IMR-90 (cell line): ENCODE measurements at regions not wholly inside any gene's neighbourhood (a gene's known extent, or its start where the extent isn't known, plus 50 kb on each side); places are given as distances from the start of the nearest gene placed in this dataset.

Experiments used
- ATAC-seq: fragments of 200-7000 bp; cut with Tn5 transposase; 2 replicates; pipeline ENCODE4 v1.9.1; 2020; ENCODE audit warnings: low read depth, mild to moderate bottlenecking, moderate library complexity
- BruUV-seq: library from RNA; stranded (reverse); fragments of 400-500 nt; replicated peaks from 2 replicates; lab custom pipeline; 2021; lab: Mats Ljungman, UMichigan
- CTCF ChIA-PET: fragments of 300-600 bp; formaldehyde crosslinking; extraction: SDS; loops from one replicate; lab custom pipeline; 2021; ENCODE audit warnings: antibody characterized with exemption; lab: Yijun Ruan, JAX
- POLR2A ChIA-PET: fragments of 300-600 bp; sonication (Branson Sonifier 250); formaldehyde crosslinking; loops from one replicate; lab custom pipeline; 2022; ENCODE audit warnings: antibody characterized with exemption; ENCODE audit not compliant: unreplicated experiment; lab: Charles Lee
- DNase-seq: peaks from one replicate; pipeline ENCODE4 v3.0.0; 2013
- H2AFZ ChIP-seq: replicated peaks from 2 replicates; pipeline ENCODE3; 2013; ENCODE audit warnings: low read length, mild to moderate bottlenecking; ENCODE audit not compliant: poor library complexity
- H2AK5ac ChIP-seq: 2 replicates; pipeline ENCODE4 v1.6.1; 2013; ENCODE audit warnings: low read depth, low read length, inconsistent platforms
- H2AK9ac ChIP-seq: replicated peaks from 2 replicates; pipeline ENCODE3; 2013; ENCODE audit warnings: mild to moderate bottlenecking, low read depth, low read length, moderate library complexity; ENCODE audit not compliant: poor library complexity
- H2BK120ac ChIP-seq: 2 replicates; pipeline ENCODE4 v1.6.1; 2013; ENCODE audit warnings: low read depth, low read length, inconsistent platforms
- H2BK15ac ChIP-seq: 3 replicates; pipeline ENCODE4 v1.6.1; 2013; ENCODE audit warnings: low read depth, low read length, inconsistent platforms
- H2BK20ac ChIP-seq: 2 replicates; pipeline ENCODE4 v1.6.1; 2013; ENCODE audit warnings: low read depth, mild to moderate bottlenecking, inconsistent platforms, low read length, moderate library complexity
- H2BK5ac ChIP-seq: 2 replicates; pipeline ENCODE4 v1.6.1; 2013; ENCODE audit warnings: mild to moderate bottlenecking, low read depth, low read length, inconsistent platforms; ENCODE audit not compliant: poor library complexity, severe bottlenecking
- H3K14ac ChIP-seq: replicated peaks from 2 replicates; pipeline ENCODE4 v1.6.1; 2013; ENCODE audit warnings: low read depth, low read length, inconsistent platforms
- H3K18ac ChIP-seq: 2 replicates; pipeline ENCODE4 v1.6.1; 2013; ENCODE audit warnings: low read depth, low read length, control low read depth
- H3K23ac ChIP-seq: 2 replicates; pipeline ENCODE4 v1.6.1; 2013; ENCODE audit warnings: low read depth, low read length, inconsistent platforms
- H3K27ac ChIP-seq: 2 replicates; pipeline ENCODE4 v1.5.1; 2013; ENCODE audit warnings: mild to moderate bottlenecking, control low read depth, low read length; ENCODE audit not compliant: insufficient read depth
- H3K27me3 ChIP-seq: 2 replicates; pipeline ENCODE4 v1.6.1; 2013; ENCODE audit warnings: low read length; ENCODE audit not compliant: control insufficient read depth, insufficient read depth
- H3K36me3 ChIP-seq: 2 replicates; pipeline ENCODE4 v1.6.1; 2013; ENCODE audit warnings: low read length, mixed read lengths; ENCODE audit not compliant: control insufficient read depth, insufficient read depth
- H3K4ac ChIP-seq: 2 replicates; pipeline ENCODE4 v1.6.1; 2013; ENCODE audit warnings: low read depth, low read length, inconsistent platforms
- H3K4me1 ChIP-seq: 2 replicates; pipeline ENCODE4 v1.6.1; 2013; ENCODE audit warnings: low read length, mixed read lengths; ENCODE audit not compliant: control insufficient read depth, insufficient read depth
- H3K4me2 ChIP-seq: 2 replicates; pipeline ENCODE4 v1.6.1; 2013; ENCODE audit warnings: low read depth, mild to moderate bottlenecking, control low read depth, low read length, moderate library complexity
- H3K4me3 ChIP-seq: 2 replicates; pipeline ENCODE4 v1.5.1; 2013; ENCODE audit warnings: low read depth, mild to moderate bottlenecking, control low read depth, low read length, moderate library complexity; ENCODE audit not compliant: insufficient read depth
- H3K56ac ChIP-seq: 2 replicates; pipeline ENCODE4 v1.6.1; 2013; ENCODE audit warnings: low read length, inconsistent platforms; ENCODE audit not compliant: insufficient read depth; ENCODE audit errors: extremely low read depth
- H3K79me1 ChIP-seq, 2 experiments: 2 replicates each; pipeline ENCODE4 v1.6.1; 2013; ENCODE audit warnings: low read length in 2 of 2, inconsistent platforms in 1 of 2, low read depth in 1 of 2
- H3K9ac ChIP-seq: 2 replicates; pipeline ENCODE4 v1.6.1; 2013; ENCODE audit warnings: low read depth, low read length, control low read depth
- H3K9me1 ChIP-seq: 2 replicates; pipeline ENCODE4 v1.6.1; 2013; ENCODE audit warnings: low read length, inconsistent platforms; ENCODE audit not compliant: insufficient read depth
- H3K9me3 ChIP-seq: 2 replicates; pipeline ENCODE4 v1.6.1; 2013; ENCODE audit warnings: low read length; ENCODE audit not compliant: control insufficient read depth, insufficient read depth
- H4K20me1 ChIP-seq: 2 replicates; pipeline ENCODE4 v1.6.1; 2013; ENCODE audit warnings: low read length, inconsistent platforms; ENCODE audit not compliant: insufficient read depth
- H4K5ac ChIP-seq: 2 replicates; pipeline ENCODE4 v1.6.1; 2013; ENCODE audit warnings: mild to moderate bottlenecking, low read depth, low read length, control low read depth
- H4K8ac ChIP-seq, 2 experiments: 2 replicates each; pipeline ENCODE4 v1.6.1; 2013; ENCODE audit warnings: low read depth in 2 of 2, low read length in 2 of 2, control low read depth in 1 of 2, inconsistent platforms in 1 of 2
- H4K91ac ChIP-seq: 2 replicates; pipeline ENCODE4 v1.6.1; 2013; ENCODE audit warnings: low read depth, low read length, inconsistent platforms; ENCODE audit not compliant: insufficient read depth
- BHLHE40 ChIP-seq: fragments of 150-350 bp; IDR thresholded peaks from 2 replicates; pipeline ENCODE4 v1.6.1; 2016; ENCODE audit warnings: mild to moderate bottlenecking, low read depth, low read length
- CEBPB ChIP-seq: IDR thresholded peaks from 2 replicates; pipeline ENCODE4 v1.6.1; 2012; ENCODE audit warnings: low read depth, low read length, improper control_type of control experiment
- CHD1 ChIP-seq: IDR thresholded peaks from 2 replicates; pipeline ENCODE4 v1.6.1; 2012; ENCODE audit warnings: low read depth, low read length, improper control_type of control experiment
- FOS ChIP-seq: fragments of 150-350 bp; IDR thresholded peaks from 2 replicates; pipeline ENCODE4 v1.6.1; 2016; ENCODE audit warnings: low read depth, low read length
- MAFK ChIP-seq: IDR thresholded peaks from 2 replicates; pipeline ENCODE4 v1.6.1; 2012; ENCODE audit warnings: low read depth, low read length, improper control_type of control experiment
- MAZ ChIP-seq: IDR thresholded peaks from 2 replicates; pipeline ENCODE4 v1.6.1; 2012; ENCODE audit warnings: low read depth, mild to moderate bottlenecking, low read length, improper control_type of control experiment, moderate library complexity, borderline replicate concordance
- MXI1 ChIP-seq: IDR thresholded peaks from 2 replicates; pipeline ENCODE4 v1.6.1; 2012; ENCODE audit warnings: low read depth, mild to moderate bottlenecking, low read length, moderate library complexity, borderline replicate concordance
- NFE2L2 ChIP-seq: fragments of 150-350 bp; IDR thresholded peaks from 2 replicates; pipeline ENCODE4 v1.6.1; 2016; ENCODE audit warnings: low read depth, mild to moderate bottlenecking, low read length
- POLR2A ChIP-seq: IDR thresholded peaks from 2 replicates; pipeline ENCODE4 v1.6.1; 2012; ENCODE audit warnings: mild to moderate bottlenecking, low read depth, low read length
- RAD21 ChIP-seq: IDR thresholded peaks from 2 replicates; pipeline ENCODE4 v1.6.1; 2012; ENCODE audit warnings: low read length, improper control_type of control experiment
- RCOR1 ChIP-seq: IDR thresholded peaks from 2 replicates; pipeline ENCODE4 v1.6.1; 2012; ENCODE audit warnings: mild to moderate bottlenecking, low read length, improper control_type of control experiment; ENCODE audit not compliant: insufficient replicate concordance
- RFX5 ChIP-seq: IDR thresholded peaks from 2 replicates; pipeline ENCODE4 v1.8.0; 2012; ENCODE audit warnings: low read depth, mild to moderate bottlenecking, low read length, moderate library complexity
- SMC3 ChIP-seq: fragments of 150-350 bp; IDR thresholded peaks from 2 replicates; pipeline ENCODE4 v1.6.1; 2016; ENCODE audit warnings: low read depth, mild to moderate bottlenecking, antibody characterized with exemption, low read length, moderate library complexity
- WGBS, 2 experiments: methylation state at CpG; one replicate each; pipeline versions ENCODE4 v1.1.5 to v1.1.7; 2013; ENCODE audit warnings: missing lambda C conversion rate in 2 of 2; ENCODE audit not compliant: insufficient read length in 1 of 2; ENCODE audit errors: extremely low coverage in 2 of 2; 5-methylcytosine and 5-hydroxymethylcytosine counted together
- dilution Hi-C: fragments of 300-500 bp; cut with HindIII; formaldehyde crosslinking; loops from one replicate; pipeline ENCODE4 v1.14.3; 2018; ENCODE audit warnings: low sequenced_read_pairs; ENCODE audit not compliant: unreplicated experiment
- in situ Hi-C: fragments of 300-500 bp; cut with MboI; formaldehyde crosslinking; loops from 3 replicates; pipeline ENCODE4 v1.14.3; 2019; ENCODE audit warnings: low sequenced_read_pairs, inconsistent platforms, mixed read lengths
- intact Hi-C: fragments of 100-400 bp; cut with micrococcal nuclease; formaldehyde crosslinking; loops from 2 replicates; pipeline ENCODE4 v1.10.0; 2022
- TF ChIP-seq, protein P1 (sequence below): conservative IDR thresholded peaks from 2 replicates; pipeline ENCODE4 v1.5.1; 2012; ENCODE audit warnings: mild to moderate bottlenecking, low read depth, low read length, improper control_type of control experiment
- TF ChIP-seq, protein P2 (sequence below): fragments of 150-350 bp; IDR thresholded peaks from 2 replicates; pipeline ENCODE4 v1.6.1; 2016; ENCODE audit warnings: low read depth, mild to moderate bottlenecking, low read length, moderate library complexity, borderline replicate concordance
- TF ChIP-seq, protein P3 (sequence below): fragments of 150-350 bp; IDR thresholded peaks from 2 replicates; pipeline ENCODE4 v1.6.1; 2017; ENCODE audit warnings: mild to moderate bottlenecking, antibody characterized with exemption, low read length, low read depth

DNA sequence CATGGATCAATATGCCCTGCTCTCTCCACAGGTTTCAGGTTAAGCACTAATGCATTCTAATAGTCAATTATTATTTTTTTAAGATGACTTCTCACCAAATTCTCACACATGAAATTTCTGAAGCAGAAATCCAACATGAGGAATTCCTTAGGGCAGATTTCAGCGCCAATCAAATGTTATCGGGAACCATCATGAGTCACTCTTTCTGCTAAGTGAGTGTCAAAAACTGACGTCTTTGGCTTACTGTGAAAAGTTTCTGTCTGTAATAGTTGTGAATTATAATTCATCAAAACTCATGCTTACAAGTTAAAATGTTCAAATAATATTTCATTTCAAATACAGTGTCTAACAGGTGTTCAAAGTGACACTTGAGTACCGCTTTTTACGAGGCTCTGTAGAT, 1038.6 kb downstream of the SOCS6 start:
- Histone ChIP-seq H3K9ac (no peak overlapping the region), H3K27ac (no peak overlapping the region), H2BK20ac (no peak overlapping the region), H4K8ac (no peak overlapping the region), H3K23ac (no peak overlapping the region), H3K9me1 (no peaks in the 10 kb centered on the region), H3K4ac (no peak overlapping the region), H4K91ac (no peak overlapping the region), H3K36me3 (no peaks in the 10 kb centered on the region), H3K27me3 (no peaks in the 10 kb centered on the region), H3K4me2 (no peak overlapping the region), H2BK5ac (no peak overlapping the region), H3K14ac (no peak overlapping the region), H3K79me1 (no peaks in the 10 kb centered on the region), H4K20me1 (no peaks in the 10 kb centered on the region), H2AK9ac (no peak overlapping the region), H3K4me1 (no peaks in the 10 kb centered on the region), H3K18ac (no peak overlapping the region), H2BK120ac (no peak overlapping the region), H3K4me3 (no peak overlapping the region), H3K56ac (no peak overlapping the region), H3K9me3 (peaks cover 8% of the 10 kb centered on the region), H4K5ac (no peak overlapping the region), H2BK15ac (no peak overlapping the region), H2AFZ (no peak overlapping the region), H2AK5ac (no peak overlapping the region)
- DNase-seq (no peak), ATAC-seq (no peak)
- no CpG with 5 or more reads among the region's 5 CpGs for WGBS, 2 experiments
- in situ Hi-C loops, result no loop called here
- dilution Hi-C loops, result no loop called here
- ChIA-PET CTCF (no interaction called here), POLR2A (no interaction called here)
- TF ChIP-seq, protein P1, sequence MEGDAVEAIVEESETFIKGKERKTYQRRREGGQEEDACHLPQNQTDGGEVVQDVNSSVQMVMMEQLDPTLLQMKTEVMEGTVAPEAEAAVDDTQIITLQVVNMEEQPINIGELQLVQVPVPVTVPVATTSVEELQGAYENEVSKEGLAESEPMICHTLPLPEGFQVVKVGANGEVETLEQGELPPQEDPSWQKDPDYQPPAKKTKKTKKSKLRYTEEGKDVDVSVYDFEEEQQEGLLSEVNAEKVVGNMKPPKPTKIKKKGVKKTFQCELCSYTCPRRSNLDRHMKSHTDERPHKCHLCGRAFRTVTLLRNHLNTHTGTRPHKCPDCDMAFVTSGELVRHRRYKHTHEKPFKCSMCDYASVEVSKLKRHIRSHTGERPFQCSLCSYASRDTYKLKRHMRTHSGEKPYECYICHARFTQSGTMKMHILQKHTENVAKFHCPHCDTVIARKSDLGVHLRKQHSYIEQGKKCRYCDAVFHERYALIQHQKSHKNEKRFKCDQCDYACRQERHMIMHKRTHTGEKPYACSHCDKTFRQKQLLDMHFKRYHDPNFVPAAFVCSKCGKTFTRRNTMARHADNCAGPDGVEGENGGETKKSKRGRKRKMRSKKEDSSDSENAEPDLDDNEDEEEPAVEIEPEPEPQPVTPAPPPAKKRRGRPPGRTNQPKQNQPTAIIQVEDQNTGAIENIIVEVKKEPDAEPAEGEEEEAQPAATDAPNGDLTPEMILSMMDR, result no peak
- TF ChIP-seq SMC3 (no peak), BHLHE40 (no peak), RCOR1 (no peak), RAD21 (no peak), MAFK (no peak), POLR2A (no peak), CHD1 (no peak), NFE2L2 (no peak), MAZ (no peak), RFX5 (no peak), FOS (no peak), MXI1 (no peak), CEBPB (no peak)
- TF ChIP-seq, protein P2, sequence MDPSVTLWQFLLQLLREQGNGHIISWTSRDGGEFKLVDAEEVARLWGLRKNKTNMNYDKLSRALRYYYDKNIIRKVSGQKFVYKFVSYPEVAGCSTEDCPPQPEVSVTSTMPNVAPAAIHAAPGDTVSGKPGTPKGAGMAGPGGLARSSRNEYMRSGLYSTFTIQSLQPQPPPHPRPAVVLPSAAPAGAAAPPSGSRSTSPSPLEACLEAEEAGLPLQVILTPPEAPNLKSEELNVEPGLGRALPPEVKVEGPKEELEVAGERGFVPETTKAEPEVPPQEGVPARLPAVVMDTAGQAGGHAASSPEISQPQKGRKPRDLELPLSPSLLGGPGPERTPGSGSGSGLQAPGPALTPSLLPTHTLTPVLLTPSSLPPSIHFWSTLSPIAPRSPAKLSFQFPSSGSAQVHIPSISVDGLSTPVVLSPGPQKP, result no peak
- TF ChIP-seq, protein P3, sequence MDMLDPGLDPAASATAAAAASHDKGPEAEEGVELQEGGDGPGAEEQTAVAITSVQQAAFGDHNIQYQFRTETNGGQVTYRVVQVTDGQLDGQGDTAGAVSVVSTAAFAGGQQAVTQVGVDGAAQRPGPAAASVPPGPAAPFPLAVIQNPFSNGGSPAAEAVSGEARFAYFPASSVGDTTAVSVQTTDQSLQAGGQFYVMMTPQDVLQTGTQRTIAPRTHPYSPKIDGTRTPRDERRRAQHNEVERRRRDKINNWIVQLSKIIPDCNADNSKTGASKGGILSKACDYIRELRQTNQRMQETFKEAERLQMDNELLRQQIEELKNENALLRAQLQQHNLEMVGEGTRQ, result no peak
- intact Hi-C loops, result no loop called here
- BruUV-seq, result no TSS peak
